HepG2 (cell line): ENCODE measurements at regions not wholly inside any gene's neighbourhood (a gene's known extent, or its start where the extent isn't known, plus 50 kb on each side); places are given as distances from the start of the nearest gene placed in this dataset.
A peak's percentile ranks its signal among the peaks of the same experiment; 100 is the strongest.

Experiments used
- ELF1 ChIP-seq: sonication (generic); formaldehyde crosslinking; IDR thresholded peaks from 2 replicates; pipeline ENCODE4 v1.4.0; 2020; ENCODE audit warnings: missing genetic modification reagents
- EP300 ChIP-seq, 3 experiments: sonication (generic) in 1 of 3; formaldehyde crosslinking in 1 of 3; IDR thresholded peaks; 2 replicates each; pipeline versions ENCODE4 v1.5.1 to v1.6.1; 2011 to 2020; ENCODE audit warnings: low read depth in 2 of 3, low read length in 2 of 3, borderline replicate concordance in 1 of 3, improper control_type of control experiment in 1 of 3, mild to moderate bottlenecking in 1 of 3, missing genetic modification reagents in 1 of 3, moderate library complexity in 1 of 3
- GATAD1 ChIP-seq: IDR thresholded peaks from 2 replicates; pipeline ENCODE4 v1.6.1; 2016; ENCODE audit warnings: missing genetic modification reagents, missing compliant biosample characterization
- IKZF4 ChIP-seq: sonication (generic); formaldehyde crosslinking; IDR thresholded peaks from 2 replicates; pipeline ENCODE4 v1.5.1; 2020; ENCODE audit warnings: borderline replicate concordance, mild to moderate bottlenecking, low read depth, missing genetic modification reagents; ENCODE audit errors: not compliant biosample characterization
- KDM1A ChIP-seq: IDR thresholded peaks from 2 replicates; pipeline ENCODE4 v1.6.1; 2016; ENCODE audit warnings: missing compliant biosample characterization
- MBNL3 ChIP-seq: fragments of 250-450 bp; sonication (Bioruptor Pico); conservative IDR thresholded peaks from 2 replicates; pipeline ENCODE4 v1.8.0; 2022; ENCODE audit warnings: mild to moderate bottlenecking, inconsistent platforms
- NFATC3 ChIP-seq: sonication (generic); formaldehyde crosslinking; IDR thresholded peaks from 2 replicates; pipeline ENCODE4 v1.5.1; 2020; ENCODE audit warnings: mild to moderate bottlenecking, missing genetic modification reagents
- PITX1 ChIP-seq: sonication (generic); formaldehyde crosslinking; IDR thresholded peaks from 2 replicates; pipeline ENCODE4 v1.5.1; 2020; ENCODE audit warnings: mild to moderate bottlenecking, missing genetic modification reagents
- SALL1 ChIP-seq: sonication (generic); formaldehyde crosslinking; IDR thresholded peaks from 2 replicates; pipeline ENCODE4 v1.8.0; 2022; ENCODE audit warnings: mild to moderate bottlenecking, missing genetic modification reagents
- SAP130 ChIP-seq: IDR thresholded peaks from 2 replicates; pipeline ENCODE4 v1.6.1; 2016; ENCODE audit warnings: low read depth
- SOX13 ChIP-seq, 3 experiments: fragments of 450-650 bp in 1 of 3; sonication (generic) in 1 of 3; formaldehyde crosslinking in 1 of 3; IDR thresholded peaks in 2 of 3; conservative IDR thresholded peaks in 1 of 3; 2 replicates each; pipeline versions ENCODE4 v1.5.0 to v1.6.1; 2016 to 2020; ENCODE audit warnings: antibody characterized with exemption in 1 of 3, mild to moderate bottlenecking in 1 of 3, missing compliant biosample characterization in 1 of 3, missing genetic modification reagents in 1 of 3, moderate library complexity in 1 of 3
- ZNF121 ChIP-seq: sonication (generic); formaldehyde crosslinking; IDR thresholded peaks from 2 replicates; pipeline ENCODE4 v1.5.0; 2020; ENCODE audit warnings: mild to moderate bottlenecking, missing genetic modification reagents
- ZNF7 ChIP-seq: IDR thresholded peaks from 2 replicates; pipeline ENCODE4 v1.6.1; 2016; ENCODE audit warnings: missing biosample characterization, missing genetic modification reagents
- ZZZ3 ChIP-seq: sonication (generic); formaldehyde crosslinking; IDR thresholded peaks from 2 replicates; pipeline ENCODE4 v1.4.0; 2020; ENCODE audit warnings: missing genetic modification reagents, mild to moderate bottlenecking, borderline replicate concordance
- TF ChIP-seq, protein P1 (sequence below): sonication (generic); formaldehyde crosslinking; IDR thresholded peaks from 2 replicates; pipeline ENCODE4 v1.4.0; 2020; ENCODE audit warnings: missing genetic modification reagents
- TF ChIP-seq, protein P2 (sequence below): sonication (generic); IDR thresholded peaks from 2 replicates; pipeline ENCODE4 v1.6.1; 2016; ENCODE audit warnings: low read depth, borderline replicate concordance
- TF ChIP-seq, protein P3 (sequence below): sonication (generic); formaldehyde crosslinking; IDR thresholded peaks from 2 replicates; pipeline ENCODE4 v1.4.0; 2020; ENCODE audit warnings: missing genetic modification reagents
- TF ChIP-seq, protein P4 (sequence below): sonication (generic); formaldehyde crosslinking; IDR thresholded peaks from 2 replicates; pipeline ENCODE4; 2020; ENCODE audit warnings: missing genetic modification reagents, mild to moderate bottlenecking, borderline replicate concordance

DNA sequence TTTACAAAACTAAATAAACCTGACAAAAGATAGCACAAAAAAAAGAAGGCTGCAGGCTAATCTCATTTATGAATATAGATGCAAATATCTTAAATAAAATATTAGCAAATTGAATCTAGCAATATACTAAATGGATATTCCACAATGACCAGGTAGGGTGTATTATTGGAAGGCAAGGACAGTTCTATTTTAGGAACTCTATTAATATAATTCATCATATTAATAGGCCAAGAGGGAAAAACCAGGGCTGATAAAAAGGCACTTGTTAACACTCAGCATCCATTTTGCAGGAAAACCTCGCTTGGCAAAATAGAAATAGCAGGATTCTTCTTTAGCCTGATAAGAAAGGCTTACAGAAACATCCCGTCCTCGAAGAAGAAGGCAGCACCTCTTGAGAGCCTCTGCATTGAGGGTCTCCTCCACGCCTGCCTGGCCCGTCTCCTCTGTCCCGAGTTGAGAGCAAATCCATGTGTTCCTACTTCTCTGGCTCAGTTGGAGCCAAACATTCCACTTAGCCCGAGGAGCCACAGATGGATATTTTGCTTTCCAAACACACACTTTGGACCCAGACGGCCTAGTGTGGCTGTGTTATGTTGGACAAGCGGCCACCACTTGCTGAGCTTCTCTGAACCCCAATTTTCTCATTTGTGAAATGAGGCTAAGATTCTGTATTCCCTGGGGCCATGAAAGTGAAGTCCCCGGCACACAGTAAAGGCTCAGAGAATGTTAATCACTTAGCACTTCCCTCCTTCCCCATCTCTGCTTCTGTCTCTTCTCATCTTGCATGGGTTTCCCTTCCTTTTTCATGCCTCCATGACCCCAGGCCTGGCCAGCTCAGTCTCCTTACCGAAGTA is 181.8 kb upstream of the MVB12B start (continued):
- TF ChIP-seq SALL1 (CRISPR knock-in tag), result peak; percentile 54
- TF ChIP-seq KDM1A (CRISPR knock-in tag), result no peak
- TF ChIP-seq ZZZ3 (CRISPR knock-in tag), result no peak
- no peak for TF ChIP-seq MBNL3 (CRISPR knock-in tag)
- no peak for TF ChIP-seq IKZF4 (CRISPR knock-in tag)
- TF ChIP-seq ELF1, result no peak
- 0 out of 2 replicates have a peak, but pooled peaks have one; percentile 41 for TF ChIP-seq PITX1 (CRISPR knock-in tag)
- no peak for TF ChIP-seq NFATC3
- TF ChIP-seq, protein P1, sequence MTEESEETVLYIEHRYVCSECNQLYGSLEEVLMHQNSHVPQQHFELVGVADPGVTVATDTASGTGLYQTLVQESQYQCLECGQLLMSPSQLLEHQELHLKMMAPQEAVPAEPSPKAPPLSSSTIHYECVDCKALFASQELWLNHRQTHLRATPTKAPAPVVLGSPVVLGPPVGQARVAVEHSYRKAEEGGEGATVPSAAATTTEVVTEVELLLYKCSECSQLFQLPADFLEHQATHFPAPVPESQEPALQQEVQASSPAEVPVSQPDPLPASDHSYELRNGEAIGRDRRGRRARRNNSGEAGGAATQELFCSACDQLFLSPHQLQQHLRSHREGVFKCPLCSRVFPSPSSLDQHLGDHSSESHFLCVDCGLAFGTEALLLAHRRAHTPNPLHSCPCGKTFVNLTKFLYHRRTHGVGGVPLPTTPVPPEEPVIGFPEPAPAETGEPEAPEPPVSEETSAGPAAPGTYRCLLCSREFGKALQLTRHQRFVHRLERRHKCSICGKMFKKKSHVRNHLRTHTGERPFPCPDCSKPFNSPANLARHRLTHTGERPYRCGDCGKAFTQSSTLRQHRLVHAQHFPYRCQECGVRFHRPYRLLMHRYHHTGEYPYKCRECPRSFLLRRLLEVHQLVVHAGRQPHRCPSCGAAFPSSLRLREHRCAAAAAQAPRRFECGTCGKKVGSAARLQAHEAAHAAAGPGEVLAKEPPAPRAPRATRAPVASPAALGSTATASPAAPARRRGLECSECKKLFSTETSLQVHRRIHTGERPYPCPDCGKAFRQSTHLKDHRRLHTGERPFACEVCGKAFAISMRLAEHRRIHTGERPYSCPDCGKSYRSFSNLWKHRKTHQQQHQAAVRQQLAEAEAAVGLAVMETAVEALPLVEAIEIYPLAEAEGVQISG (CRISPR knock-in tag), result peak; percentile 40; the same call in 1 of the 2 replicates
- TF ChIP-seq ZNF121 (CRISPR knock-in tag), result 0 out of 2 replicates have a peak, but pooled peaks have one; percentile 21
- TF ChIP-seq, protein P2, sequence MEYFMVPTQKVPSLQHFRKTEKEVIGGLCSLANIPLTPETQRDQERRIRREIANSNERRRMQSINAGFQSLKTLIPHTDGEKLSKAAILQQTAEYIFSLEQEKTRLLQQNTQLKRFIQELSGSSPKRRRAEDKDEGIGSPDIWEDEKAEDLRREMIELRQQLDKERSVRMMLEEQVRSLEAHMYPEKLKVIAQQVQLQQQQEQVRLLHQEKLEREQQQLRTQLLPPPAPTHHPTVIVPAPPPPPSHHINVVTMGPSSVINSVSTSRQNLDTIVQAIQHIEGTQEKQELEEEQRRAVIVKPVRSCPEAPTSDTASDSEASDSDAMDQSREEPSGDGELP, result 0 out of 2 replicates have a peak, but pooled peaks have one; percentile 41
- TF ChIP-seq SOX13 (IDR thresholded peaks at IDR 0.05), result no peak
- TF ChIP-seq SOX13 (CRISPR knock-in tag; conservative IDR thresholded peaks at IDR 0.05 in 1 of 2, IDR thresholded peaks at IDR 0.05 in 1 of 2), result 0 out of 4 replicates have a peak, but pooled peaks of 1 of the 2 experiments have one; percentile 16
- TF ChIP-seq, protein P3, sequence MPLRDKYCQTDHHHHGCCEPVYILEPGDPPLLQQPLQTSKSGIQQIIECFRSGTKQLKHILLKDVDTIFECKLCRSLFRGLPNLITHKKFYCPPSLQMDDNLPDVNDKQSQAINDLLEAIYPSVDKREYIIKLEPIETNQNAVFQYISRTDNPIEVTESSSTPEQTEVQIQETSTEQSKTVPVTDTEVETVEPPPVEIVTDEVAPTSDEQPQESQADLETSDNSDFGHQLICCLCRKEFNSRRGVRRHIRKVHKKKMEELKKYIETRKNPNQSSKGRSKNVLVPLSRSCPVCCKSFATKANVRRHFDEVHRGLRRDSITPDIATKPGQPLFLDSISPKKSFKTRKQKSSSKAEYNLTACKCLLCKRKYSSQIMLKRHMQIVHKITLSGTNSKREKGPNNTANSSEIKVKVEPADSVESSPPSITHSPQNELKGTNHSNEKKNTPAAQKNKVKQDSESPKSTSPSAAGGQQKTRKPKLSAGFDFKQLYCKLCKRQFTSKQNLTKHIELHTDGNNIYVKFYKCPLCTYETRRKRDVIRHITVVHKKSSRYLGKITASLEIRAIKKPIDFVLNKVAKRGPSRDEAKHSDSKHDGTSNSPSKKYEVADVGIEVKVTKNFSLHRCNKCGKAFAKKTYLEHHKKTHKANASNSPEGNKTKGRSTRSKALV (CRISPR knock-in tag), result no peak
- no peak for TF ChIP-seq ZNF7
- TF ChIP-seq EP300 (IDR thresholded peaks at IDR 0.05; ENCODE audit: low read depth in 2 of 2, low read length in 2 of 2), result peak in 1 of 2 experiments; percentile 37; a peak in 1 of 4 replicates
- no peak for TF ChIP-seq EP300 (CRISPR knock-in tag; IDR thresholded peaks at IDR 0.05; ENCODE audit: borderline replicate concordance)
- 0 out of 2 replicates have a peak, but pooled peaks have one; percentile 26 for TF ChIP-seq SAP130
- TF ChIP-seq, protein P4, sequence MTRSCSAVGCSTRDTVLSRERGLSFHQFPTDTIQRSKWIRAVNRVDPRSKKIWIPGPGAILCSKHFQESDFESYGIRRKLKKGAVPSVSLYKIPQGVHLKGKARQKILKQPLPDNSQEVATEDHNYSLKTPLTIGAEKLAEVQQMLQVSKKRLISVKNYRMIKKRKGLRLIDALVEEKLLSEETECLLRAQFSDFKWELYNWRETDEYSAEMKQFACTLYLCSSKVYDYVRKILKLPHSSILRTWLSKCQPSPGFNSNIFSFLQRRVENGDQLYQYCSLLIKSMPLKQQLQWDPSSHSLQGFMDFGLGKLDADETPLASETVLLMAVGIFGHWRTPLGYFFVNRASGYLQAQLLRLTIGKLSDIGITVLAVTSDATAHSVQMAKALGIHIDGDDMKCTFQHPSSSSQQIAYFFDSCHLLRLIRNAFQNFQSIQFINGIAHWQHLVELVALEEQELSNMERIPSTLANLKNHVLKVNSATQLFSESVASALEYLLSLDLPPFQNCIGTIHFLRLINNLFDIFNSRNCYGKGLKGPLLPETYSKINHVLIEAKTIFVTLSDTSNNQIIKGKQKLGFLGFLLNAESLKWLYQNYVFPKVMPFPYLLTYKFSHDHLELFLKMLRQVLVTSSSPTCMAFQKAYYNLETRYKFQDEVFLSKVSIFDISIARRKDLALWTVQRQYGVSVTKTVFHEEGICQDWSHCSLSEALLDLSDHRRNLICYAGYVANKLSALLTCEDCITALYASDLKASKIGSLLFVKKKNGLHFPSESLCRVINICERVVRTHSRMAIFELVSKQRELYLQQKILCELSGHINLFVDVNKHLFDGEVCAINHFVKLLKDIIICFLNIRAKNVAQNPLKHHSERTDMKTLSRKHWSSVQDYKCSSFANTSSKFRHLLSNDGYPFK, result 0 out of 2 replicates have a peak, but pooled peaks have one; percentile 10
- TF ChIP-seq GATAD1 (CRISPR knock-in tag), result no peak
